ENCODE measurements at regions not wholly inside any gene's neighbourhood (a gene's known extent, or its start where the extent isn't known, plus 50 kb on each side); places are given as distances from the start of the nearest gene placed in this dataset.

DNA sequence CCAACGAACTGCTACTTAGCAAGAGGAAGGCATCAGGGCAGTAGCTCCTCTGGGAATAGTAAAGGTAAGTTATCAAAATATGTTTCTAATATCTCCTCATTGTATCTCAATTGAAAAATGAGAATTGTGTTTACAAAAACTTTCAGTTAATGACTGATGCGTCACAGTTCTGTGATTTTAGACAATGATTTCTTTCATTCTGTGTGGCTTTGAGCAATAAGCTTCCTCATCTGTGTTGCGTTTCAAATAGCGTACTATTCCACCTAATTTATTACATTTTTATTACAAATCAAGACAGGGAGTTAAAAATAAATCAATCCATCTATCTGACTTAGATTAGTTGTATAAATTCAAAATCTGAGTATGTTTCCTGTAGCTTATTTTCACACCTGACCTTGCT lies 145.0 kb downstream of the CAAP1 start:
- Histone ChIP-seq H3F3A (ENCODE audit: insufficient read depth) (no peaks in the 10 kb centered on the region), H3K27ac (no peak overlapping the region), H3K9me3 (ENCODE audit: low read depth) (no peaks in the 10 kb centered on the region), H3K27me3 (replicated peaks; ENCODE audit: insufficient read depth) (no peaks in the 10 kb centered on the region), H3K4me1 (ENCODE audit: insufficient read depth) (no peaks in the 10 kb centered on the region), H3K36me3 (ENCODE audit: low read depth) (no peaks in the 10 kb centered on the region), H3K9ac (no peak overlapping the region), H4K20me1 (ENCODE audit: insufficient read depth) (no peaks in the 10 kb centered on the region), H2AFZ (no peak overlapping the region), H3K4me2 (ENCODE audit: unreplicated experiment) (no peak overlapping the region), H3K9me2 (ENCODE audit: insufficient read depth) (no peaks in the 10 kb centered on the region), H3K4me3 (no peak overlapping the region), H3K79me2 (ENCODE audit: insufficient read depth) (no peaks in the 10 kb centered on the region)
- DNase-seq: no peak
- no peak for TF ChIP-seq EZH2 (IDR thresholded peaks at IDR 0.05; ENCODE audit: insufficient read depth, poor library complexity, severe bottlenecking)
- TF ChIP-seq EZH2phosphoT487 (IDR thresholded peaks at IDR 0.05; ENCODE audit: insufficient read depth, low read depth): no peak
- 61 to 68% methylated on average over 4 of the region's 4 CpGs for WGBS, 2 experiments (ENCODE audit: low coverage in 1 of 2, low lambda C conversion rate in 2 of 2, missing lambda C conversion rate in 2 of 2)
- in situ Hi-C loops (cut with MboI): loop anchor here (10.0 kb wide), 2 partner anchors 63 to 107 kb away; no protein-coding TSS in a partner anchor

DNA sequence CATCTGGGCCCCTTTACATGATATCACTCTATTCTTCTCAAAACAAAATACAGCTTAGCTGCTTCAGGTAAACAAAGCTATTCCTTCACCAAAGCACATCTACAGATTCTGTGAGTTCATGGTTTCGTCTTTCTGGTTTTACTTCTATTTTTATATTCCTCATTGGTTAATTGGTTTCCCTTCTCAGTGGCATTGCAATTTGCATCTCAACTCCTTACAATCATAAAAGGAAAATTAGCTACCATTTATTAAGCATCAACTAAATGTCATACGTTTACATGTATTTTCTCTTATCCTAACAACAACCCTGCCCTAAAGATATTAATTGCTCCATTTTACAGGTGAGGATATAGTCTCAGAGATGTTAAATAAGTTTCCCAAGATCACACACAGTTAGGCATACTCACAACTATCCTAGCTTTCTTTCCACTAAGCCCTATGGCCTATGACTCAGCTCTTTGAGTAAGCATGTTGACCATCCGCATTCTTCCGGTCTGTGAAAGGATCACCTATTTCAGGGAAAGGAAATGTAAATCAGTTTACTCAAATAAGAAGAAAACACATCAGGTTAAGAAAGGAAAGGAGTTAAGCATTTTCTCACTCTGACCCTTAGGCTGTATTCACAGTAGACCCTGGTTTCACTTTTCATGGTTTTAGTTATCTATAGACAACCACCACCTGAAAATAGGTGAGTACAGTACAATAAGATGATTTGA lies 146.1 kb downstream of the CAAP1 start:
- in situ Hi-C loops (cut with MboI): loop anchor here (10.0 kb wide), 2 partner anchors 62 to 108 kb away; no protein-coding TSS in a partner anchor
- TF ChIP-seq EZH2phosphoT487 (IDR thresholded peaks at IDR 0.05; ENCODE audit: insufficient read depth, low read depth) (no peak), EZH2 (IDR thresholded peaks at IDR 0.05; ENCODE audit: insufficient read depth, poor library complexity, severe bottlenecking) (no peak)

DNA sequence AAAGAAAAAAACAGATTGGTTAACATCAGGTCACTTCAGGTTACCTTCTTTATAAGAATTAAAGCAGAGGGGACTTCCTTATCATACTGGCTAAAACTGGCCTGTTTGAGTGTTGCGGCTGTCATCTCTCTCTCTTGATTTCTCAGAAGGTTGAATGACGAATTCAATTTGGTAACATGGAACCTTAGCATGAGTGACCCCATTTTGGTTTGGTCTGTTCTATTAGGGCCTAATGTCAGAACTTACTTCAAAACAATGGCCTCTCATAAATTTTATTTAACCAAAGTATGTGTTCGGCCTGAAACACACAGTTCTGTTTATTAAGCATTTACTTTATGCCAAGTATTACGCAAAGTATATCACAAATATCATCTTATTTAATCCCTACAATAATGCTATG lies 147.5 kb downstream of the CAAP1 start:
- H3K36me3 ChIP-seq (ENCODE audit: low read depth): no peaks in the 10 kb centered on the region
- H3K4me2 ChIP-seq (ENCODE audit: unreplicated experiment): no peak overlapping the region
- no peaks in the 10 kb centered on the region for H3K4me1 ChIP-seq (ENCODE audit: insufficient read depth)
- DNase-seq: no peak
- no peaks in the 10 kb centered on the region for H3K9me2 ChIP-seq (ENCODE audit: insufficient read depth)
- no peak for TF ChIP-seq EZH2phosphoT487 (IDR thresholded peaks at IDR 0.05; ENCODE audit: insufficient read depth, low read depth)
- no peak for TF ChIP-seq EZH2 (IDR thresholded peaks at IDR 0.05; ENCODE audit: insufficient read depth, poor library complexity, severe bottlenecking)
- in situ Hi-C loops (cut with MboI): loop anchor here (10.0 kb wide), 2 partner anchors 60 to 110 kb away; no protein-coding TSS in a partner anchor
- no peaks in the 10 kb centered on the region for H3K9me3 ChIP-seq (ENCODE audit: low read depth)
- H3K27me3 ChIP-seq (replicated peaks; ENCODE audit: insufficient read depth): no peaks in the 10 kb centered on the region
- no peaks in the 10 kb centered on the region for H3K79me2 ChIP-seq (ENCODE audit: insufficient read depth)
- 63 to 65% methylated on average over 4 of the region's 4 CpGs for WGBS, 2 experiments (ENCODE audit: low coverage in 1 of 2, low lambda C conversion rate in 2 of 2, missing lambda C conversion rate in 2 of 2)
- no peak overlapping the region for H3K4me3 ChIP-seq
- H3K27ac ChIP-seq: no peak overlapping the region
- H4K20me1 ChIP-seq (ENCODE audit: insufficient read depth): no peaks in the 10 kb centered on the region
- H3F3A ChIP-seq (ENCODE audit: insufficient read depth): no peaks in the 10 kb centered on the region
- H2AFZ ChIP-seq: no peak overlapping the region
- H3K9ac ChIP-seq: no peak overlapping the region

More for the DNA sequence above, 146.1 kb downstream of the CAAP1 start:
- H3K9me2 ChIP-seq (ENCODE audit: insufficient read depth): no peaks in the 10 kb centered on the region
- H3K79me2 ChIP-seq (ENCODE audit: insufficient read depth): no peaks in the 10 kb centered on the region
- WGBS, 2 experiments (ENCODE audit: low coverage in 1 of 2, low lambda C conversion rate in 2 of 2, missing lambda C conversion rate in 2 of 2): 74 to 80% methylated on average over 4 of the region's 4 CpGs
- H3K4me2 ChIP-seq (ENCODE audit: unreplicated experiment): no peak overlapping the region
- H4K20me1 ChIP-seq (ENCODE audit: insufficient read depth): no peaks in the 10 kb centered on the region
- no peak overlapping the region for H3K4me3 ChIP-seq
- peak; percentile 28 for DNase-seq
- H3K36me3 ChIP-seq (ENCODE audit: low read depth): no peaks in the 10 kb centered on the region
- no peaks in the 10 kb centered on the region for H3K27me3 ChIP-seq (replicated peaks; ENCODE audit: insufficient read depth)
- H3K9ac ChIP-seq: no peak overlapping the region
- no peak overlapping the region for H2AFZ ChIP-seq
- H3F3A ChIP-seq (ENCODE audit: insufficient read depth): no peaks in the 10 kb centered on the region
- H3K4me1 ChIP-seq (ENCODE audit: insufficient read depth): no peaks in the 10 kb centered on the region
- no peaks in the 10 kb centered on the region for H3K9me3 ChIP-seq (ENCODE audit: low read depth)
- no peak overlapping the region for H3K27ac ChIP-seq

DNA sequence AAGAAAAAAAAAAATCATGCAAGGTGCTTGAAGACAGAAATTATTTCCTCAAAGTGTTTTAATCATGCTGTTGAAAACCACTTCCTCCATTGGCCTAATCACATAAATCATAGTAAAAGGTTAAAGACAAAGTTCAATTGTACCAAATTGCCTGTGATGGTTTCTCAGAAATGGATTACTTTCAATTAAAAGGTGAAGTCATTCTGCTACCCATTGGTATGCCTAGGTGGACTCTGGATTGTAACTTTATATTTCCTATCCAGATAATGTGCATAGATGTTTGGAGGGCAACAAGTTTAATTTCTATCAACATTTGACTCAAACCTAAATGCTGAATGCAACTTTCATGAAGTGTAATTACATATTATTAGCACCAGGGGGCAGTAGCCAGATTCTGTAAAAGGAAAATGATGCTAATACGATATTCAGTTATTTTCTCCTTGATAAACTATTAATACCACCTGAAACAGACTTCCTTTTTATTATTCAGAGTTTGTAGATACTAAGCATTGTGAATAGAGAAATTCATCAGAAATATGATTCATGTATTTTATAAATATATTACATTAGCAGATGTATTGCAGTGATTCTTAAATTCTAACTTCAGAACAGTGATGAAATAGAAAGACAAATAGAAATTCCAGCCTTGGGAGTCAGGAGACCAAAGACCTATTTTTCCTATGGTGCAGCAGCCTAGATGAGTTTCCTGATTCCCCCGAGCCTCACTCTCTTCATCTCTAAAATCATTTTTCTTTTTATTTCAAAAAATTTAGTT lies 148.2 kb downstream of the CAAP1 start:
- no peaks in the 10 kb centered on the region for H3K9me2 ChIP-seq (ENCODE audit: insufficient read depth)
- H3K4me1 ChIP-seq (ENCODE audit: insufficient read depth): no peaks in the 10 kb centered on the region
- H3K4me2 ChIP-seq (ENCODE audit: unreplicated experiment): no peak overlapping the region
- no peaks in the 10 kb centered on the region for H4K20me1 ChIP-seq (ENCODE audit: insufficient read depth)
- H3F3A ChIP-seq (ENCODE audit: insufficient read depth): no peaks in the 10 kb centered on the region
- H3K27me3 ChIP-seq (replicated peaks; ENCODE audit: insufficient read depth): no peaks in the 10 kb centered on the region; the same call in 1 of the 2 replicates
- no peaks in the 10 kb centered on the region for H3K79me2 ChIP-seq (ENCODE audit: insufficient read depth)
- H3K27ac ChIP-seq: no peak overlapping the region
- H3K36me3 ChIP-seq (ENCODE audit: low read depth): no peaks in the 10 kb centered on the region
- TF ChIP-seq EZH2phosphoT487 (IDR thresholded peaks at IDR 0.05; ENCODE audit: insufficient read depth, low read depth) (no peak), EZH2 (IDR thresholded peaks at IDR 0.05; ENCODE audit: insufficient read depth, poor library complexity, severe bottlenecking) (no peak)
- WGBS, 2 experiments (ENCODE audit: low coverage in 1 of 2, low lambda C conversion rate in 2 of 2, missing lambda C conversion rate in 2 of 2): 4 to 7% methylated on average over 2 of the region's 2 CpGs
- DNase-seq: peak; percentile 41
- H3K9ac ChIP-seq: no peak overlapping the region
- no peak overlapping the region for H3K4me3 ChIP-seq
- H2AFZ ChIP-seq: no peak overlapping the region
- in situ Hi-C loops (cut with MboI): loop anchor here (10.0 kb wide), 2 partner anchors 60 to 110 kb away; no protein-coding TSS in a partner anchor
- H3K9me3 ChIP-seq (ENCODE audit: low read depth): no peaks in the 10 kb centered on the region
